ENCODE measurements at regions not wholly inside any gene's neighbourhood (a gene's known extent, or its start where the extent isn't known, plus 50 kb on each side); places are given as distances from the start of the nearest gene placed in this dataset.

DNA sequence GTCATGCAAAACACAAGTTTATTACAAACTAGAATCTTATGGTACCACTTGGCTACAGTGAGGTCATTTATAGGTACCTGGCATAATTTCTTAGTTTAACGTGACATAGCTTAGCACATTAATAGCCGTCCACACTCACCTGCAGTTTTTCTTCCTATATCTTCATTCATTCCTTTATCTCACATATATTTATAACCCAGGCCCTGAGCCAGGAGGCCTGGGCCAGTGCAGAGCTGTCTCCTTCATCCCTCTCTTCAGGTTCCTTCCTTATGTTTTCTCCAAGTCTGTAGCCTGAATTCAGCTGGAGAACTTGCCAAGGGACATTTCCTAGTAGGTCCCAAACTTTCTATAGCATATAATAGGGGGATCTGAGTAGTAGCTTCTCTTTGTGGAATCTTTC, 367.9 kb upstream of the SGCD start:
- DNase-seq (no peak), ATAC-seq (ENCODE audit: low read depth) (no peak)
- no peaks in the 10 kb centered on the region for H3K36me3 ChIP-seq (ENCODE audit: control insufficient read depth, insufficient read depth, low read length)
- CTCF ChIA-PET: no interaction called here
- H4K8ac ChIP-seq (ENCODE audit: low read depth in 2 of 2, low read length in 2 of 2): no peak overlapping the region
- H2AK5ac ChIP-seq (ENCODE audit: low read depth, low read length): no peak overlapping the region
- H2AK9ac ChIP-seq (replicated peaks; ENCODE audit: low read depth, low read length, poor library complexity): no peak overlapping the region
- intact Hi-C loops (cut with micrococcal nuclease) (loop anchor here (5.0 kb wide), 1 partner anchor 163 kb away; no protein-coding TSS in a partner anchor), dilution Hi-C loops (cut with HindIII; ENCODE audit: low sequenced_read_pairs, unreplicated experiment) (no loop called here), in situ Hi-C loops (cut with MboI; ENCODE audit: low sequenced_read_pairs) (loop anchor here (10.0 kb wide), 1 partner anchor 366 kb away; the partner anchor contains the start of gene SGCD)
- no peak overlapping the region for H4K5ac ChIP-seq (ENCODE audit: low read depth, low read length)
- H3K14ac ChIP-seq (replicated peaks; ENCODE audit: low read depth, low read length): no peak overlapping the region
- no peaks in the 10 kb centered on the region for H3K27me3 ChIP-seq (ENCODE audit: control insufficient read depth, insufficient read depth, low read length)
- TF ChIP-seq MXI1 (IDR thresholded peaks at IDR 0.05; ENCODE audit: borderline replicate concordance, low read depth, low read length) (no peak), RFX5 (IDR thresholded peaks at IDR 0.05; ENCODE audit: low read depth, low read length) (no peak), RAD21 (IDR thresholded peaks at IDR 0.05; ENCODE audit: low read length) (no peak), CHD1 (IDR thresholded peaks at IDR 0.05; ENCODE audit: low read depth, low read length) (no peak), NFE2L2 (IDR thresholded peaks at IDR 0.05; ENCODE audit: low read depth, low read length) (no peak), MAFK (IDR thresholded peaks at IDR 0.05; ENCODE audit: low read depth, low read length) (no peak), BHLHE40 (IDR thresholded peaks at IDR 0.05; ENCODE audit: low read depth, low read length) (no peak), MAZ (IDR thresholded peaks at IDR 0.05; ENCODE audit: borderline replicate concordance, low read depth, low read length) (no peak), SMC3 (IDR thresholded peaks at IDR 0.05; ENCODE audit: low read depth, low read length) (no peak)
- TF ChIP-seq, protein P1, sequence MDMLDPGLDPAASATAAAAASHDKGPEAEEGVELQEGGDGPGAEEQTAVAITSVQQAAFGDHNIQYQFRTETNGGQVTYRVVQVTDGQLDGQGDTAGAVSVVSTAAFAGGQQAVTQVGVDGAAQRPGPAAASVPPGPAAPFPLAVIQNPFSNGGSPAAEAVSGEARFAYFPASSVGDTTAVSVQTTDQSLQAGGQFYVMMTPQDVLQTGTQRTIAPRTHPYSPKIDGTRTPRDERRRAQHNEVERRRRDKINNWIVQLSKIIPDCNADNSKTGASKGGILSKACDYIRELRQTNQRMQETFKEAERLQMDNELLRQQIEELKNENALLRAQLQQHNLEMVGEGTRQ (IDR thresholded peaks at IDR 0.05; ENCODE audit: low read depth, low read length): no peak
- TF ChIP-seq, protein P2, sequence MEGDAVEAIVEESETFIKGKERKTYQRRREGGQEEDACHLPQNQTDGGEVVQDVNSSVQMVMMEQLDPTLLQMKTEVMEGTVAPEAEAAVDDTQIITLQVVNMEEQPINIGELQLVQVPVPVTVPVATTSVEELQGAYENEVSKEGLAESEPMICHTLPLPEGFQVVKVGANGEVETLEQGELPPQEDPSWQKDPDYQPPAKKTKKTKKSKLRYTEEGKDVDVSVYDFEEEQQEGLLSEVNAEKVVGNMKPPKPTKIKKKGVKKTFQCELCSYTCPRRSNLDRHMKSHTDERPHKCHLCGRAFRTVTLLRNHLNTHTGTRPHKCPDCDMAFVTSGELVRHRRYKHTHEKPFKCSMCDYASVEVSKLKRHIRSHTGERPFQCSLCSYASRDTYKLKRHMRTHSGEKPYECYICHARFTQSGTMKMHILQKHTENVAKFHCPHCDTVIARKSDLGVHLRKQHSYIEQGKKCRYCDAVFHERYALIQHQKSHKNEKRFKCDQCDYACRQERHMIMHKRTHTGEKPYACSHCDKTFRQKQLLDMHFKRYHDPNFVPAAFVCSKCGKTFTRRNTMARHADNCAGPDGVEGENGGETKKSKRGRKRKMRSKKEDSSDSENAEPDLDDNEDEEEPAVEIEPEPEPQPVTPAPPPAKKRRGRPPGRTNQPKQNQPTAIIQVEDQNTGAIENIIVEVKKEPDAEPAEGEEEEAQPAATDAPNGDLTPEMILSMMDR (conservative IDR thresholded peaks at IDR 0.05; ENCODE audit: low read depth, low read length): no peak
- TF ChIP-seq, protein P3, sequence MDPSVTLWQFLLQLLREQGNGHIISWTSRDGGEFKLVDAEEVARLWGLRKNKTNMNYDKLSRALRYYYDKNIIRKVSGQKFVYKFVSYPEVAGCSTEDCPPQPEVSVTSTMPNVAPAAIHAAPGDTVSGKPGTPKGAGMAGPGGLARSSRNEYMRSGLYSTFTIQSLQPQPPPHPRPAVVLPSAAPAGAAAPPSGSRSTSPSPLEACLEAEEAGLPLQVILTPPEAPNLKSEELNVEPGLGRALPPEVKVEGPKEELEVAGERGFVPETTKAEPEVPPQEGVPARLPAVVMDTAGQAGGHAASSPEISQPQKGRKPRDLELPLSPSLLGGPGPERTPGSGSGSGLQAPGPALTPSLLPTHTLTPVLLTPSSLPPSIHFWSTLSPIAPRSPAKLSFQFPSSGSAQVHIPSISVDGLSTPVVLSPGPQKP (IDR thresholded peaks at IDR 0.05; ENCODE audit: borderline replicate concordance, low read depth, low read length): no peak
- peaks cover 3% of the 10 kb centered on the region; the same call in 1 of the 2 replicates for H3K4me1 ChIP-seq (ENCODE audit: control insufficient read depth, insufficient read depth, low read length)
- 0 out of 3 replicates have a peak overlapping the region, but pooled peaks have one; percentile 16 for H2BK15ac ChIP-seq (ENCODE audit: low read depth, low read length)
- H2BK5ac ChIP-seq (ENCODE audit: low read depth, low read length, poor library complexity, severe bottlenecking): no peak overlapping the region
- WGBS, 2 experiments (ENCODE audit: extremely low coverage in 2 of 2, insufficient read length in 1 of 2): 100% methylated on average over 1 of the region's 2 CpGs; no CpG with 5 or more reads in 1 of the 2 experiments
- no peaks in the 10 kb centered on the region for H3K9me3 ChIP-seq (ENCODE audit: control insufficient read depth, insufficient read depth, low read length)
- H4K20me1 ChIP-seq (ENCODE audit: insufficient read depth, low read length): no peaks in the 10 kb centered on the region
- BruUV-seq (replicated peaks): no TSS peak
- no peak overlapping the region for H3K27ac ChIP-seq (ENCODE audit: insufficient read depth, low read length)
- H2BK120ac ChIP-seq (ENCODE audit: low read depth, low read length): no peak overlapping the region
- peak overlapping the region; percentile 60; the same call in 1 of the 2 replicates for H3K18ac ChIP-seq (ENCODE audit: low read depth, low read length)
- H3K4ac ChIP-seq (ENCODE audit: low read depth, low read length): no peak overlapping the region; the same call in 1 of the 2 replicates
- no peak overlapping the region for H2AFZ ChIP-seq (replicated peaks; ENCODE audit: low read length, poor library complexity)
- H3K79me1 ChIP-seq (ENCODE audit: low read depth in 1 of 2, low read length in 2 of 2): no peaks in the 10 kb centered on the region
- no peak overlapping the region for H3K23ac ChIP-seq (ENCODE audit: low read depth, low read length)
- no peak overlapping the region for H4K91ac ChIP-seq (ENCODE audit: insufficient read depth, low read depth, low read length)
- H2BK20ac ChIP-seq (ENCODE audit: low read depth, low read length): no peak overlapping the region
- H3K56ac ChIP-seq (ENCODE audit: extremely low read depth, insufficient read depth, low read length): no peak overlapping the region
- H3K9ac ChIP-seq (ENCODE audit: low read depth, low read length): no peak overlapping the region
- H3K4me2 ChIP-seq (ENCODE audit: low read depth, low read length): no peak overlapping the region
- H3K4me3 ChIP-seq (ENCODE audit: insufficient read depth, low read depth, low read length): no peak overlapping the region
- H3K9me1 ChIP-seq (ENCODE audit: insufficient read depth, low read length): peaks cover 5% of the 10 kb centered on the region
- POLR2A ChIA-PET (ENCODE audit: unreplicated experiment): no interaction called here
